Astrocyte (in vitro differentiated cells and primary cell): ENCODE measurements at regions not wholly inside any gene's neighbourhood (a gene's known extent, or its start where the extent isn't known, plus 50 kb on each side); places are given as distances from the start of the nearest gene placed in this dataset.
A peak's percentile ranks its signal among the peaks of the same experiment; 100 is the strongest.

ENCODE experiments used
- DNase-seq: peaks from one replicate; pipeline ENCODE4 v3.0.0-alpha.2; 2010; ENCODE audit warnings: low read depth
- FAIRE-seq: peaks from 2 replicates; lab custom pipeline; 2011; peaks lifted over from hg19 to GRCh38; lab: Jason Lieb, UNC
- H2AFZ ChIP-seq: 2 replicates; pipeline ENCODE4 v1.6.0; 2012; ENCODE audit warnings: low read depth, low read length, inconsistent platforms
- H3K27ac ChIP-seq: 2 replicates; pipeline ENCODE4 v1.5.1; 2011; ENCODE audit warnings: low read depth, low read length, inconsistent platforms
- H3K27me3 ChIP-seq: 2 replicates; pipeline ENCODE4 v1.6.0; 2011; ENCODE audit warnings: low read length, inconsistent platforms; ENCODE audit not compliant: insufficient read depth
- H3K36me3 ChIP-seq: 2 replicates; pipeline ENCODE4 v1.5.1; 2011; ENCODE audit warnings: low read length, inconsistent platforms; ENCODE audit not compliant: insufficient read depth
- H3K4me1 ChIP-seq: 2 replicates; pipeline ENCODE4 v1.5.1; 2011; ENCODE audit warnings: low read length, inconsistent platforms; ENCODE audit not compliant: insufficient read depth
- H3K4me2 ChIP-seq: 2 replicates; pipeline ENCODE4 v1.6.0; 2012; ENCODE audit warnings: low read length, inconsistent platforms
- H3K4me3 ChIP-seq: 2 replicates; pipeline ENCODE4 v1.5.1; 2011; ENCODE audit warnings: low read depth, mild to moderate bottlenecking, low read length, inconsistent platforms; ENCODE audit not compliant: insufficient read depth
- H3K79me2 ChIP-seq: 2 replicates; pipeline ENCODE4 v1.6.0; 2012; ENCODE audit warnings: mild to moderate bottlenecking, low read length, inconsistent platforms; ENCODE audit not compliant: insufficient read depth
- H3K9ac ChIP-seq: 2 replicates; pipeline ENCODE4 v1.6.0; 2012; ENCODE audit warnings: mild to moderate bottlenecking, low read length, inconsistent platforms
- H3K9me3 ChIP-seq: 2 replicates; pipeline ENCODE4 v1.5.1; 2012; ENCODE audit warnings: low read depth, mild to moderate bottlenecking, low read length, inconsistent platforms; ENCODE audit not compliant: insufficient read depth
- H4K20me1 ChIP-seq: 2 replicates; pipeline ENCODE4 v1.6.0; 2012; ENCODE audit warnings: low read length, inconsistent platforms; ENCODE audit not compliant: insufficient read depth
- H3K27ac Mint-ChIP-seq: one replicate; pipeline ENCODE4 v1.8.0; 2021; ENCODE audit warnings: mild to moderate bottlenecking, mixed read lengths; ENCODE audit not compliant: unreplicated experiment
- H3K27me3 Mint-ChIP-seq: one replicate; pipeline ENCODE4 v1.8.0; 2021; ENCODE audit warnings: low read depth, mixed read lengths; ENCODE audit not compliant: unreplicated experiment
- H3K36me3 Mint-ChIP-seq: one replicate; pipeline ENCODE4 v1.8.0; 2021; ENCODE audit warnings: low read depth, mixed read lengths; ENCODE audit not compliant: unreplicated experiment
- H3K4me1 Mint-ChIP-seq: one replicate; pipeline ENCODE4 v1.8.0; 2021; ENCODE audit warnings: low read depth, mixed read lengths; ENCODE audit not compliant: unreplicated experiment
- H3K4me3 Mint-ChIP-seq: one replicate; pipeline ENCODE4 v1.8.0; 2021; ENCODE audit warnings: mild to moderate bottlenecking, moderate library complexity, mixed read lengths; ENCODE audit not compliant: unreplicated experiment
- H3K9me3 Mint-ChIP-seq: one replicate; pipeline ENCODE4 v1.8.0; 2021; ENCODE audit warnings: mild to moderate bottlenecking, mixed read lengths; ENCODE audit not compliant: unreplicated experiment
- CTCF ChIP-seq: IDR thresholded peaks from 2 replicates; pipeline ENCODE4 v1.5.1; 2011; ENCODE audit warnings: low read depth, mild to moderate bottlenecking, inconsistent platforms, low read length, moderate library complexity; ENCODE audit not compliant: insufficient read depth
- EZH2 ChIP-seq: IDR thresholded peaks from 2 replicates; pipeline ENCODE4 v1.6.1; 2012; ENCODE audit warnings: mild to moderate bottlenecking, low read length, inconsistent platforms; ENCODE audit not compliant: insufficient read depth

- Histone ChIP-seq H3K27ac (no peak overlapping the region), H3K9ac (no peak overlapping the region), H4K20me1 (no peaks in the 10 kb centered on the region), H3K79me2 (no peaks in the 10 kb centered on the region), H3K27me3 (no peaks in the 10 kb centered on the region), H3K36me3 (no peaks in the 10 kb centered on the region), H3K4me2 (no peak overlapping the region), H3K4me1 (no peaks in the 10 kb centered on the region), H2AFZ (no peak overlapping the region), H3K9me3 (no peaks in the 10 kb centered on the region), H3K4me3 (no peak overlapping the region)
- no peak for TF ChIP-seq CTCF
- TF ChIP-seq EZH2 = no peak
- DNase-seq (no peak), FAIRE-seq (no peak)
- H3K4me3 Mint-ChIP-seq = no peak overlapping the region
- H3K27me3 Mint-ChIP-seq = no peaks in the 10 kb centered on the region
- H3K4me1 Mint-ChIP-seq = peaks cover 18% of the 10 kb centered on the region
- H3K36me3 Mint-ChIP-seq = no peaks in the 10 kb centered on the region
- peaks cover 6% of the 10 kb centered on the region for H3K9me3 Mint-ChIP-seq
- no peak overlapping the region for H3K27ac Mint-ChIP-seq
Measured at GRCh38 chr13:106041445-106041844, 494.0 kb downstream of the EFNB2 start.

GRCh38 chr13:106038752-106039151 lies 496.7 kb downstream of the EFNB2 start:
- no peak overlapping the region for H3K9ac ChIP-seq
- TF ChIP-seq EZH2 (no peak), CTCF (no peak)
- H3K4me1 ChIP-seq = no peaks in the 10 kb centered on the region
- H3K27me3 ChIP-seq = no peaks in the 10 kb centered on the region
- peaks cover 6% of the 10 kb centered on the region for H3K9me3 Mint-ChIP-seq
- H2AFZ ChIP-seq = peak overlapping the region; percentile 8
- H3K36me3 Mint-ChIP-seq = no peaks in the 10 kb centered on the region
- FAIRE-seq = peak; percentile 86
- peak overlapping the region; percentile 4 for H3K4me2 ChIP-seq
- H3K27ac Mint-ChIP-seq = peak overlapping the region; percentile 90
- peak; percentile 91 for DNase-seq
- no peaks in the 10 kb centered on the region for H4K20me1 ChIP-seq
- H3K27ac ChIP-seq = no peak overlapping the region
- peaks cover 17% of the 10 kb centered on the region for H3K4me1 Mint-ChIP-seq
- H3K36me3 ChIP-seq = no peaks in the 10 kb centered on the region
- no peaks in the 10 kb centered on the region for H3K79me2 ChIP-seq
- no peaks in the 10 kb centered on the region for H3K27me3 Mint-ChIP-seq
- H3K4me3 ChIP-seq = no peak overlapping the region
- no peak overlapping the region for H3K4me3 Mint-ChIP-seq
- no peaks in the 10 kb centered on the region for H3K9me3 ChIP-seq

GRCh38 chr13:106036870-106037269 lies 498.6 kb downstream of the EFNB2 start:
- FAIRE-seq (no peak), DNase-seq (no peak)
- Histone ChIP-seq H2AFZ (no peak overlapping the region), H3K4me3 (no peak overlapping the region), H3K79me2 (no peaks in the 10 kb centered on the region), H4K20me1 (no peaks in the 10 kb centered on the region), H3K36me3 (no peaks in the 10 kb centered on the region), H3K27me3 (no peaks in the 10 kb centered on the region), H3K9me3 (no peaks in the 10 kb centered on the region), H3K27ac (no peak overlapping the region), H3K9ac (no peak overlapping the region), H3K4me1 (no peaks in the 10 kb centered on the region), H3K4me2 (no peak overlapping the region)
- H3K4me1 Mint-ChIP-seq = peaks cover 15% of the 10 kb centered on the region
- no peaks in the 10 kb centered on the region for H3K36me3 Mint-ChIP-seq
- TF ChIP-seq CTCF (no peak), EZH2 (no peak)
- peaks cover 6% of the 10 kb centered on the region for H3K9me3 Mint-ChIP-seq
- H3K4me3 Mint-ChIP-seq = no peak overlapping the region
- H3K27ac Mint-ChIP-seq = no peak overlapping the region
- H3K27me3 Mint-ChIP-seq = no peaks in the 10 kb centered on the region
